ENCODE measurements at regions not wholly inside any gene's neighbourhood (a gene's known extent, or its start where the extent isn't known, plus 50 kb on each side); places are given as distances from the start of the nearest gene placed in this dataset.

GRCh38 chr2:15850534-15850933 lies 89.8 kb upstream of the MYCN start:
- no peaks in the 10 kb centered on the region for H3K36me3 ChIP-seq (ENCODE audit: control insufficient read depth, insufficient read depth, low read length)
- TF ChIP-seq POLR2AphosphoS5 (IDR thresholded peaks at IDR 0.05; ENCODE audit: low read depth, low read length) = no peak
- no peak for TF ChIP-seq SIN3A (IDR thresholded peaks at IDR 0.05; ENCODE audit: borderline replicate concordance, insufficient read depth, low read depth, low read length)
- no peak for TF ChIP-seq TCF7L2 (IDR thresholded peaks at IDR 0.05; ENCODE audit: low read depth, low read length)
- no peak for TF ChIP-seq REST (IDR thresholded peaks at IDR 0.05; ENCODE audit: insufficient read depth in 1 of 2, low read depth in 2 of 2, low read length in 1 of 2)
- CTCF ChIA-PET = no interaction called here
- intact Hi-C loops (cut with micrococcal nuclease; ENCODE audit: unreplicated experiment) (no loop called here), in situ Hi-C loops (cut with HindIII; ENCODE audit: low pct_unique_long_range_greater_than_20kb, low sequenced_read_pairs) (no loop called here)
- no peaks in the 10 kb centered on the region for H3K27me3 ChIP-seq (ENCODE audit: control insufficient read depth, insufficient read depth, low read length)
- DNase-seq (ENCODE audit: low read depth, low spot score) (no peak), ATAC-seq (no peak)
- no peaks in the 10 kb centered on the region for H3K4me1 ChIP-seq (ENCODE audit: control insufficient read depth, insufficient read depth, low read length)
- H3K4me3 ChIP-seq (ENCODE audit: low read depth in 2 of 2, low read length in 2 of 2) = no peak overlapping the region
- no peak overlapping the region for H3K27ac ChIP-seq (ENCODE audit: low read length)
- no peaks in the 10 kb centered on the region for H3K9me3 ChIP-seq (ENCODE audit: control insufficient read depth, insufficient read depth, low read depth, low read length)
- POLR2A ChIA-PET = no interaction called here
- BruUV-seq (replicated peaks) = no TSS peak

GRCh38 chr2:15851076-15851693 lies 89.2 kb upstream of the MYCN start:
- intact Hi-C loops (cut with micrococcal nuclease; ENCODE audit: unreplicated experiment) = no loop called here
- Histone ChIP-seq H3K9me3 (ENCODE audit: control insufficient read depth, insufficient read depth, low read depth, low read length) (no peaks in the 10 kb centered on the region), H3K36me3 (ENCODE audit: control insufficient read depth, insufficient read depth, low read length) (no peaks in the 10 kb centered on the region), H3K4me3 (ENCODE audit: low read depth in 2 of 2, low read length in 2 of 2) (no peak overlapping the region), H3K27me3 (ENCODE audit: control insufficient read depth, insufficient read depth, low read length) (no peaks in the 10 kb centered on the region), H3K27ac (ENCODE audit: low read length) (no peak overlapping the region), H3K4me1 (ENCODE audit: control insufficient read depth, insufficient read depth, low read length) (no peaks in the 10 kb centered on the region)
- DNase-seq (ENCODE audit: low read depth, low spot score) (no peak), ATAC-seq (no peak)
- POLR2A ChIA-PET = no interaction called here
- no peak for TF ChIP-seq POLR2AphosphoS5 (IDR thresholded peaks at IDR 0.05; ENCODE audit: low read depth, low read length)
- CTCF ChIA-PET = no interaction called here
- no TSS peak for BruUV-seq (replicated peaks)
- in situ Hi-C loops (cut with HindIII; ENCODE audit: low pct_unique_long_range_greater_than_20kb, low sequenced_read_pairs) = no loop called here

GRCh38 chr2:15852811-15853210 lies 87.5 kb upstream of the MYCN start:
- Histone ChIP-seq H3K36me3 (ENCODE audit: control insufficient read depth, insufficient read depth, low read length) (no peaks in the 10 kb centered on the region), H3K27me3 (ENCODE audit: control insufficient read depth, insufficient read depth, low read length) (no peaks in the 10 kb centered on the region), H3K4me3 (ENCODE audit: low read depth in 2 of 2, low read length in 2 of 2) (no peak overlapping the region), H3K9me3 (ENCODE audit: control insufficient read depth, insufficient read depth, low read depth, low read length) (no peaks in the 10 kb centered on the region), H3K4me1 (ENCODE audit: control insufficient read depth, insufficient read depth, low read length) (no peaks in the 10 kb centered on the region), H3K27ac (ENCODE audit: low read length) (no peak overlapping the region)
- CTCF ChIA-PET = no interaction called here
- intact Hi-C loops (cut with micrococcal nuclease; ENCODE audit: unreplicated experiment) (no loop called here), in situ Hi-C loops (cut with HindIII; ENCODE audit: low pct_unique_long_range_greater_than_20kb, low sequenced_read_pairs) (no loop called here)
- POLR2A ChIA-PET = no interaction called here
- no peak for ATAC-seq
- TF ChIP-seq SIN3A (IDR thresholded peaks at IDR 0.05; ENCODE audit: borderline replicate concordance, insufficient read depth, low read depth, low read length) (no peak), CTCF (IDR thresholded peaks at IDR 0.05) (no peak), TCF7L2 (IDR thresholded peaks at IDR 0.05; ENCODE audit: low read depth, low read length) (no peak), POLR2AphosphoS5 (IDR thresholded peaks at IDR 0.05; ENCODE audit: low read depth, low read length) (no peak), REST (IDR thresholded peaks at IDR 0.05; ENCODE audit: insufficient read depth in 1 of 2, low read depth in 2 of 2, low read length in 1 of 2) (no peak)
- no TSS peak for BruUV-seq (replicated peaks)
- no peak for DNase-seq (ENCODE audit: low read depth, low spot score)
